LoVo (cell line): ENCODE measurements at regions not wholly inside any gene's neighbourhood (a gene's known extent, or its start where the extent isn't known, plus 50 kb on each side); places are given as distances from the start of the nearest gene placed in this dataset.

Experiments used
- DNase-seq: peaks from one replicate; pipeline ENCODE4 v3.0.0-alpha.2; 2016; ENCODE audit warnings: low spot score

DNA sequence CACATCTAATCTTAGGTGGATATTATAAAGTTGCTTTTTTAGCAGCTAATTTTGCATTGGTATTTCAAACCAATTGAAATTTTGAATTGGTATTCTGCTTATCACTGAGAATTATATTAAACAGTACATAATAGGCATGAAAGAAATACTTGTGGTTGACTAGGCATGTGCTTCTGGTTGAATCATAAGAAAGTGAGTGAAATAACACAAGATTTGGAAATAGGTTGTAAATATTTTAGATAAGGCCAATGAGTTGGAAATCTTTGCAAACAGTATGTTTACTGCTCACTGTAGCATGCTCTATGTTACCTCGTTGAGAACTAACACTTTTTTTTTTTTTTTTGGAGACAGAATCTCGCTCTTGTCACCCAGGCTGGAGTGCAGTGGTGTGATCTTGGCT lies 66.8 kb upstream of the RFC3 start:
- DNase-seq, result no peak

DNA sequence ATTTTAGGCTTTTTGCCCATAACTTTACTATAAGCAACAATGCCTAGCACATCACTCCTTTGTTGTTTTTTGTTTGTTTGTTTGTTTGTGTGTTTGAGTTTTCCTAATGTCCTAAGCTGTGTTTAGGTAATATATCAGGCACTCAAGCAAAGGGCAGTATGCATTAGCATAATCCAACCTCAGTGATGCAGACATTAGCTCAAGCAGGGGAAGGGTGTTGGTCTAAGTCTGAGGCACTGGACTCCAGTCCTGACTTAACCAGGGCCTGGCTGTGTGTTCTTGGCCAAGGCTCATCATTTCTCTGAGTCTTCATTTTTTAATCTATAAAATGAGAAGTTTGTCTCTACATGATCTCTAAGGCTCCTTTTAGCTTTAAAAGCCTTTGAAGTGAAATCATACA lies 65.9 kb upstream of the RFC3 start:
- DNase-seq, result no peak

DNA sequence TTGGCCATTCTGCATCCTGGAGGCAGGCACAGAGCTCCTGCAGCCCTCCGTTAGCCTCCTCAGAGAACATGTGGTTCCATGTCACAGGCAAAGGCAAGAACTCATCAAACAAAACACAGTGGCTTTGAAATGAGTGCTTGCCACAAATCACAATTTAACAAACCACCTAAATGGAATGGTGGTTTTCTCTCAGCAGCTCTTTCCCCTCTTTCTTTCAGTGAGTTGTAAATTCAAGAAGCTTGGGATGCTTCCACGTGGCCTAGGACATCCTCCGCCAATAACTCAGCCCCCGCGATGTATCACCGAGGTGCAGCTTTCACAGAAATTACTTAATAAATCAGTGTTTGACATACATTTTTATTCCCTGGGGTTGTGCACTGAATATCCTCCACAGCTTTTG lies 65.4 kb upstream of the RFC3 start:
- DNase-seq, result no peak

DNA sequence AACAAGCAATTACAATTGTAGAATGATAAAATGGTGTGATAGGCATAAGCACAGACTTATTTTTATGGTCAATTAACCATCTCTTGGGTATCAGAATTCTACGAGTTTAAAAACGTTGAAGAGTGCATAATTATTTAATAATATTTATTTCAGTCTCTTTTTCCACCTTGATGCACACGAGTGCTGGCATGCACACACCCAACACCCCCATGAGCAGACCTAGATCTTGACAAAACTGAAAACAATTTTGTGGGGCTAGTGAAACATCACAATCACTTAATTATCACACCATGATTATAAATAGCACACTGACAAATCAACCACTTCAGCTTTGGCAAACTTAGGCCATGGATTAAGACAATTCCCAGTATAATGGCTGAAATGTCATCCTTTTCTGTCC lies 61.0 kb upstream of the RFC3 start:
- no peak for DNase-seq

DNA sequence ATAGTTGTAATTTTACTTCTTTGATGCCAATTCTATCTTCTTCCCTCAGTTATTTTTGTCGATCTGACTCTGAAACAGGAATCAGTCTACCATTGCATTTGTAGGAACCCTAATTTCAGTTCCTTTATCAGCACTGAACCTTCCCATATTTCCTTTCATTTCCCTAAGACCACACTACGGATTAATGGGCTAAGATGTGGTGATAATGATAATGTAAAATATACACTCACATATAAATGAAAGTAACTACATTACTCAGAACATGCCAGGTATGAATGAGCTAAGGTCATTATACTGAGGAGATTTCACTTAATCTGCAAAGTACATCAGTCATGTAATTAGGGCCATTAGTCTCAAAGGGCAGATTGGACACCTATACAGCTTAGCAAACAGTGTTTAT lies 60.2 kb upstream of the RFC3 start:
- no peak for DNase-seq

DNA sequence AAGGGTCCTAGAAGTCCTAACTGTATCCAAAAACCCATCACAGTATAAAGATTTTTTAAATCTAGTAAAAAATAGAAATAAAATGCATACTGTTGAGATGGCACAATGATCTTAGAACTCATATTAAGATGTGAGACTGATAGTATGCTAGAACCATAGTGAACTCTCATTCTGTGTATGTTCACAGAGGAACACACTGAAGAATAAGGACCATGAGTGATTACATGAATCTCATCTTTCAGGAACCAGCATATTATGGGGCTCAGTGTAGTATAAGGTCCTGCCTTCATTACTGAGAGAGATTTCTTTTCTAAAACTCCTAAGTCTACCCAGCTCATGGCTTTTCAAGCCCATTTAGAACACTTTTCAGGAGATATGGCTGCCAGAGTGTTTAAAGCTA lies 59.8 kb upstream of the RFC3 start:
- no peak for DNase-seq

DNA sequence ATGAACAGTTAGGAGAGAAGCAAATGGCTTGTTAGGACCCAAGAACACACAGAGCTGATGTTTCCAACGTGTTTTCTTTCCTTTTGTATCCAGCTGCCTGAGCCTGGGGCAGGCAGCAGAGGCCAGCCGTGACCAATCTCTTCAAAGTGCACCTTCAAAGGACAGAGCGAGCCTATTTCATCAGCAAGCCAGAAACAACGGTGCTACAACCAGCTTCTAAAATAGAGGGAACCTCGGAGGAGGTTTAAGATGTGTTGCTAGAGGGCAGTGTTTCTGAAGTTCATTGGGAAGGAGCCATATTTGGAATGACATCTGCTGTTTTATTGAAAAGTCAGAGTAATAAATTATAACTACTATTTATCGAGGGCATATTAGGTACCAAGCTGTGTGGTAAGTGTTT lies 56.2 kb upstream of the RFC3 start:
- DNase-seq, result no peak

DNA sequence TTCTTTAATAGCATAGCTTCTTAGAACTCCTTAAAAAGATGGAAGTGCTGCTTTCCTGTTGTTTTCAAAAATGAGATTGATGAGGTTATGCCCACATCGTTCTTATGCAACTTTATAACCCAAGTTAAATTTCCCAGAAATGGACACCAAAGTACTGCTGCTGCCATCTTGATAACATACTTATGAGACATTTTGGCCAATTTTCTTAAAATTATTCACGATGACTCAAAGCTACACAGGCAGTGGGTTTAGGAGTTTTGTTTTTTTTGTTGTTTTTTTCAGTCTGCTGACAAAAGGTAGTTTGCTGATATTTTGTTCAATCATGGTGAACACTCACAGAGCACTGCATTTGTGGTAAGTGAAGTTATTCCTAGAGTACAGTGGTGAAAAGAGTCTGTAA lies 54.9 kb upstream of the RFC3 start:
- DNase-seq, result no peak

DNA sequence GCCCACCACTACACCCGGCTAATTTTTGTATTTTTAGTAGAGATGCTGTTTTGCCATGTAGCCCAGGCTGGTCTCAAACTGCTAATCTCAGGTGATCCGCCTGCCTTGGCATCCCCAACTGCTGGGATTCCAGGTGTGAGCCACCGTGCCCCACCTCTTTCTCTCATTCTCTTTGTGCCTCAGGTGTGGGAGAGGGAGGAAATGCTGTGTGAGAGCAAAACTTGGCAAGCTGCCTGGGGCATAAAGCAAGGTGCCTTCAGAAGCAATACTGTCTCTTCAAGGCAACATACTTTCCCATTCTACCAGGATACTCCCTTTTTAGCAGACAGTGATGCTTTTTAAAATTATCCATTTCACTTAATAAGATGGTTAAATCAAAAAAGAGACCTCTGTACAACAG lies 53.2 kb upstream of the RFC3 start:
- DNase-seq, result no peak

DNA sequence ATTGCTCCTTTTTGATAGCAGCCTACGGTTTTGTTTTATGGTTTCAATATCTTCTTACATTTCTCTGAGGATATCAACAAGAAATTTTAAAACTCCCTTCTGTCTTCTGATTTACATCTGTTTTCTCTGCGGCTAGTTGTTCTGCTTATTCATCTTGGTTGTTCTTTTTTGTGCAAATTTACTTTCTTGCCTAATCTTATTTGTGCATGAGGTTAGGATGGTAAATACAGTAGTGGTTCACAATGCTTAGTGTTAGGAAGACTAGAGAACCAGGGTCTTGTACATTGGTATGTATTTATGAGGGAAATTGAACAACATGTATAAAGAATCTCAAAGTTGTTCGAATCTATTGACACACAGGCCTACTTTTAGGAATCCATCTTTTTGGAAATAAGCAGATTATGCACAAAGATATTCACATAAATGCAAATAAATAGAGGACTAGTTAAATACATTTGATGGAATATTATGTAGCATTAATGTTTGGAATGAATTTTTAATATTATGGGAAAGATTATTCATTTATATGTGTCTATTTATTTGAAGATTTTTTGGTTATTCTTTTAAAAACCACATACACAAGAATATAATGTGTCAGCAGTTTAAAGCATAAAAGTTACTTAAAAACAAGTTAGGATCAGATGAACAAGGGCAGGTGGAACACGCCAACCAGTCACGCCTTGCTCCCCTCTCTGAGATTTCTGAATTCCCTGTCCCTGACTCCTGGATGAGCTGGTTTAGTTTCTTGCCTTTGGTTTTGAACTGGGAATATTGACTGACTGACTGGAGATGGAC lies 51.4 kb upstream of the RFC3 start:
- DNase-seq, result no peak

DNA sequence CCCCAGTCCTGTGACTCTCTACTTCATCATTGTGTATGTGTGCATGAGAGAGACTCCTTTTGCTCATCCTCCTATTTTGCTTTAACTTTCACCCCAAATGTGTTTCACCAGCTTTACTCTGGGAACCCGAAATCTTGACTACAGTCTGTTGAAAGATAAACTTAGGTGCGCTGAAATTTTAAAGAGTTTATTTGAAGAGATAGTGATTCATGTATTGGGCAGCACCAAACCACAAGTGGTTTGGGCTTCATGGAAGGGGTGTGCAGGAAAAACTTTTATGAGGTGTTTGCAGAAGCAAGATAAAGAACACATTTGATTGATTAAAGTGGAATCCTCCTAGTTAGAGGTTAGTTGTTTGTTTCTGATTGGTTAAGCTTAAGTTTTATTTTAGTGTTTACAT lies 50.8 kb upstream of the RFC3 start:
- no peak for DNase-seq
